ENCODE measurements at regions not wholly inside any gene's neighbourhood (a gene's known extent, or its start where the extent isn't known, plus 50 kb on each side); places are given as distances from the start of the nearest gene placed in this dataset.
"Not testable (repeated sequence)": the region's sequence is repeated elsewhere in the genome, so short reads cannot be mapped to it uniquely, and the experiment has no call there.

DNA sequence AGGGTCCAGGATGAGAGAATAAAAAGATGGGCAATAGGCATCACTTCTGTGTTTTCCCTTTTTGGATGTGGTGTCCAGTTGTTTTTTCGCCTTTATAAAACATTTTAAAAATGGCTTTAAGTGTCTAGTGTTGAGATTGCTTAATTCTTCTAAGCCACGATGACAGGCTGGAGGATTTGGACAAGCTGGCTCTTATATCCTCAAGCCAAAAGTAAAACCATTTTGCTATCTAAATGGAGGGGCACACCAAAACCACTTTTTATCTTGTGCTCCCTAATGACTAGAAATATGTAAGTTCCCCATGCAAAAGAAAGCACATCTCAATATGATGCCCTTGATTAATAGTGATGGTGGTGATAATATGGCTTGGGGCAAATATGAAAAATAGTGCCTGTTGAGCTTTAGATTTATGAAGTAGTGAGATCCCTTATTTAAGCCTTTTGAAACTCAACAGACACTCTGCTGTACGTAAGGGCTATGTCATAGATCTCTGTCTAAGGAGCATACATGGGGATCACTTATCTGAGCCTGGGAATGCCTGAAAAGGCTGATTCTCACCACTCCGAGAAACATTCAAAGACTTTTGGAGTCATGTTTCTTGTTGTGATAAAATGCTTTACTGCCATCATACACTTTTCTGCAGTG, 185.5 kb downstream of the KCNS3 start:
- no peak for DNase-seq

DNA sequence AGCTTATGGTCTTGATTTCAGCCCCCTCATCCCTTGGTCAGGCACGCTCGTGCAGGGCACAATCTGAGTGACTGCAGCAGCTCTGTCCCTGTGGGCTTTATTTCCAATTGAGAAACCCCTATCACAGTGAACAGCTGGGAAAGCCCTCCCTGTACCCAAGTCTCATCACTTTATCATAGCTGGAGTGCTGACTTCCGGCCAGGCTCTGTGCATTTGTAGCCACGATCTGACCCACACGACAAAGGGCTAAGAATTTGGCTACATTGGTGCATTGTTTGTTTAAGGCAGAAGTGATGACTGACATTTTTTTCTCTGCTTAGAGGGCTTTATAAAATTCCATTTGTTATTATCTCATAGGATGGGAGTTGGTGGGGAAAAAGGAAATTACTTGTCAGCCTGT, 184.4 kb downstream of the KCNS3 start:
- no peak for DNase-seq

DNA sequence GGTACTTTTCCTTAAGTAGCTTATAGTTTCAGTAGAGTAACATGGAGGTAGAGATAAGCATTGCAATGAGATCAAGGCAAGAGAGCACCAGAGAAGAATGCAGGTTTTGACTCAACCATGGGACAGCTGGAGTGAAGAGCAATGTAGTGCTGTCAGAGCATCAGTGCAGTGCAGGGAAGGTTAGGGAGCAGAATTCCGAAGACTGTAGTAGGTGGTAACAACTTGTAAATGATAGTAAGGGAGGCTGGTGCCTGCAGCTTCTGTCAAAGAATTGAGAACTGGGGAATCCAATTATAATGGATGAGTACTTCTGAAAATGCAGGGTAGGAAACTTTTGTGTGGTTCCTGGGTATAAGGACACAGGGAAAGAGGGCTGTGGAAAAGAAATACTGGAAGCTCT, 183.2 kb downstream of the KCNS3 start:
- DNase-seq: no peak

DNA sequence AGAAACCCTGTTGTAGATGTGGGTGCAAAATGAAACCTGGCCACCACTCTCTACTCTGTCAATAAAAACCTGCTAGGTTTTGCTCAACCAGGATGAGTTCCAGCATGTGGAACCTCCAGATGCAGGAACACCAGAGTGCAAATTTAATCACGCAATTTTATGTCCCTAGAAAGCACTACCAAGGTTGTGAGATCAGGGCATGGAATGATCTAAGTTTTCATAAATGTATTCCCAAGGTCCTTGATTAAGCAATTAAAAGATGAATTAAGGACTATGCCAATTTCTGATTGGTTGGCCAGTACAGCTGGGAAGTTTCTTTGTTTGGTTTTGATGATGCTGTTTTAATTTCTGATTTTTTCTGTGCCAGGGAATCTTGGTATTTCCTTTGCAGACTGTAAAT, 179.2 kb downstream of the KCNS3 start:
- DNase-seq: no peak

DNA sequence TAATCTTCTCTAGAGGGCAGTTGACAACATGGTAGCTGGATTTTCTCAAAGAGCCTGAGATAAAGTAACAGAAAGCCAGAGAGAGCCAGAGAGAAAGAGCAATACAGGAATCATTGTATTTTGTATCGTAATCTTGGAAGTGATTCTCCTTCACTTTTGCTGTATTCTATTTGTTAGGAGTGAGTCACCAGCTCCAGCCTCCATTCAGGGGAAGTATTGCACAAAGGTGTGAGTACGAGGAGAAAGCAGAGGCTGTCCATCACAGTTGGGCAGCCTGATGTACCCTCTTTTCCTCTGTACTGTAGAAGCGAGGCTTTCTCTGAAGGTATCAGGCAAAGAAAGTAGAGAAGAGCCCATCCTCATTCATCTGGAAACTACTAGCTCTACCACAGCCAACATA, 176.8 kb downstream of the KCNS3 start:
- no peak for DNase-seq

DNA sequence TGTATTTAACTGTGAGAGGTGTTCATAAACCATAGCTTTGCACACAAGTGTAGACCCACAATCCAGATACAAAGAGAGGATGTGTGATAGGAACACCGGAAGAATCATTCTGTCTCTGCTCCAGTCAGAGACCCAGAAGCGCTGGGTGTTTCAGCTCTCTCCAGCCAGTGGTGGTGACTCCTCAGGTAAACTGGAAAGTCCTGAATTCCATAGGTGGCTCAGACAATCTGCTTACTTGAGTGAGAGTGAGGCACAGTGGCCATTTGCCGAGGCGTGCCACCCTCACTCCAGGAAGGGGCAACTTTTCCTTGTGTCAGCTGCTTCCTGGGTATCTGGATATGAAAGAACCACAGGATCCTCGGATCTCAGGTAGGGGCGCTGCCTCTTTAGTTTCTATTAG, 171.5 kb downstream of the KCNS3 start:
- no peak for DNase-seq

DNA sequence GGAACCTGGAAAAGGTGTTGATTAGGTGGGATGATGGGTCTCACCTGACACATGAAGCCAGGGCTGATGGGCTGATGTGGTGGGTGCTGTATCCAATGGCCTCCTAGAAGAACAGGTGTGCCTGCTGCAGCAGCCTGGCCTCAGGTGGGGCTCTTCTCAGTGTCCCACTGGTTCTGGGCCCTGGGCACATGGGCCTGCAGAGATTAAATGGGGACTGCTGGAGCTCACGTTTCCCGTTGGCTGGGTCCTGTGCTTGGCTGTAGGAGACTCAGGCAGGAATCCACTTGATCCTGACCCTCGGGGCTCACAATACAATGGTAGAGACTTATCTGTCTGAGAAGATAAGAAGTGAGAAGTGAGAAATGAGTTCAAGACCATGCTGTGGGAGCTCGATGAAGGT, 170.9 kb downstream of the KCNS3 start:
- no peak for DNase-seq

DNA sequence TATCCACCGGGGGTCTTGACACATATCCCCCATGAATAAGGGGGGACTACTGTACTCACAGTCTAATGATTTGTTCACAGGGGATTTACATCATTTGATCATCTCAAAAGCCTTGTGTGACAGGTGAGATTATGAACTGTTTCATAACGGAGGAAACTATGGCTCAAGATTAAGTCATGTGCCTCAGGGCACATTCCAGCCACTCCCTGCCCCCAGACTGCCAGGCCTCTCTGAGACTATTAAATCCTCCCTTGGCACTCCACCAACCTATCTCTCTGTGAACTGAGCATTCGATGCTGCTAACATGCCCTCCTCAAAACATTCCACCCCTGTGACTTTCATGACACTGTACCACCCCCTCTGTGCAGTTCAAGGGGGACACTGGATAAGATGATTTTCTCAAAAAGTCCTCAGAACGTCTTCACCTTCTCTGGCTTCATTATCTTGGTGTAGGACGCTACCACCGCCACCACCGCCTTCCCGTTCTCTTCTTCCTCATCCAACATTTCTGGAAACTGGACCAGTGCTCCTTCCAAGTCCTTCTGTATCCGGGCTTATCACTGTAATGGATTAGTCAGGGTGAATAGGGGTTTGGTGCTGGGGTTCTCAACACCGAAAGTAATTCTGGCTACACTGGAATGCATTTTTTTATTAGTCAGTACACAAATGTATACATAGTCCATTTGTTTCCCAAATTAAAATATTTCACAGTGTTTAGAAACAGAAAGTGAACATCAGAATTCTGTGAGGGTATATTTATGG, 169.6 kb downstream of the KCNS3 start:
- peak; percentile 40 for DNase-seq

DNA sequence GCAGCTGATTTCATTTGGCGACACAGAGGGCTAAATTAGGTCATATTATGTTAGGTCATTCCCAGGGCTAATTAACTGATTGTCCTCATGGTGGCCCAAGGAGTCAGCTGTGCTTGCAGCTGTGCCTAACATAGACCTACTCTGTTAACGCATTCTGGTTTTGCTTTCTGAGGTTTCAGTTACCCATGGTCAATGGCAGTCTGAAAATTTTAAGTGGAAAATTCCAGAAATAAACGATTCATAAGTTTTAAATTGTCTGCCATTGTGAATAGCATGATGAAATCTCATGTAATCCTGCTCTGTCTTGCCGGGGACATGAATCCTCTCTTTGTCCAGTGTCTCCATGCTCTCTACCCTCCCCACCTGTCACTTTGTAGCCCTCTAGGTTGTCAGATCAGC, 168.7 kb downstream of the KCNS3 start:
- DNase-seq: no peak

DNA sequence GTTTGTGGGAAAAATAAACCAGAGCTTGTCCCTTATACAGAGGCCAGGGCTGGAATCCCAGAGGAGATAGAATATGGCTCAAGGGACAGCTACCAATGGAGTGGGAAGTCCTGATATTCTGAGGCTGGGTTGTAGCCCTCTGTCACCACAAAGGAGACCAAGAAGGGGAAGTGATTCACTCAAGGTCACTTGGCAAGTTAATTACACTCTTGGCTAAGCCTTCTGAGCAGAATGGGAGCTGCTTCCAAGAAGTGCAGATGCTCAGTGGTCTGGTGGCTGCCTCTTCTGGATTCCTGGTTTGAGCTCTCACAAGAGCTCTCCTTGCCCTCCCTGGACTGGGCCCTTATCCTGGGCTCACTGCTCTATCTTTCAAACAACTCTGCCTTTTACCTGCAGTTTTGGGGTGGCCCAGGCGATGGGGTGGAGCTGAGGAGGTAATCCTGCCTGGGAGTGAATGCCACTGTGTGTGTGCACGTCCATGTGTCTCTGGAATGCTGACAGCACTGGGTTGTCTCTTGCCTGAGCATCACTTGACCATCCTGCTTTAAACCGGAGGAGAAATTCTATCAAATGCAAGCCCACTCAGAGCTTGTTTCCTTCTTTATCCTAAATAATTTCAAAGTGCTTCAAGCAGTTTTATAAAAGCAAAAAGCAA, 168.2 kb downstream of the KCNS3 start:
- peak; percentile 10 for DNase-seq

DNA sequence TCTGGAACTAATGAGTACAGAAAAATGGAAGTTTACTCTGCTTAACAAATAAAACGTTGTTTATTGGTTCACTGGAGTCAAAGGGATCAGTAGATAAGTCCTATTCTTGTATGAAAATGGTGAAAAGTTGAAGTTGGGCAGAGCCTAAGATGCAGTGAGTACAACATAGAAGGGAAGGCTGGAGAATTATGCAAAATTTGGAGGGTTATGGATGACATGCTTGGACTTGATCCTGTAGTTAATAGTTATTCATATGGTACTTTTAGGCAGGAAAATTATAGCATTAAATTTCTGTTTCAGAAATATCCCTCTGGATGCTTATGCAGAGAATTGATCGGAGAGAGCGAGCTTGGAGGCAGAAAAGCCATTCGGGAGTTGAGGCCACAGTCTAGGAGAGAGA, 167.6 kb downstream of the KCNS3 start:
- DNase-seq: no peak

DNA sequence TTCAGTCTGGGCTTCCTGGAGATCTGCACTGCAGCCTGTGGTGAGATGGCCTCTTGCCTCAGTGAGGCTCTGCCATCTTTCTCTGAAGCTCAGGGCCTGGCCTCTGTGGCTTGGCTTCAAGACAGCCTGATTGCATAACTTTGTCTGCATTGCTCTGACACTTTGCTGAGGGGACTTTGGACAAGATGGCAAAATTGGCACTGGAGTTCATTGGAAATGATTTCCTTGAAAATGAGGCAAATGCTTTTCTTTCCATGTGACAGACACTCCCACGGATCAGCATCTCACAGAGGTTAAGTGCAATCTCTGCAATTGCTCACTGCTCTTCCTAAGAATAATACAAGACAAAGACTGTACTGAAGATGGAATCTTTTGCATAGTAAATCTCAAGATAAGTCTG, 166.8 kb downstream of the KCNS3 start:
- DNase-seq: no peak

DNA sequence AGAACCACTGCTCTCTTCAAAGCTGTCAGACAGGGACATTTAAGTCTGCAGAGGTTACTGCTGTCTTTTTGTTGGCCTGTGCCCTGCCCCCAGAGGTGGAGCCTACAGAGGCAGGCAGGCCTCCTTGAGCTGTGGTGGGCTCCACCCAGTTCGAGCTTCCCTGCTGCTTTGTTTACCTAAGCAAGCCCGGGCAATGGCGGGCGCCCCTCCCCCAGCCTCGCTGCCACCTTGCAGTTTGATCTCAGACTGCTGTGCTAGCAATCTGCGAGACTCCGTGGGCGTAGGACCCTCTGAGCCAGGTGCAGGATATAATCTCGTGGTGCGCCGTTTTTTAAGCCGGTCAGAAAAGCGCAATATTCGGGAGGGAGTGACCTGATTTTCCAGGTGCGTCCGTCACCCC, 138.9 kb downstream of the KCNS3 start:
- not testable (repeated sequence) for DNase-seq

DNA sequence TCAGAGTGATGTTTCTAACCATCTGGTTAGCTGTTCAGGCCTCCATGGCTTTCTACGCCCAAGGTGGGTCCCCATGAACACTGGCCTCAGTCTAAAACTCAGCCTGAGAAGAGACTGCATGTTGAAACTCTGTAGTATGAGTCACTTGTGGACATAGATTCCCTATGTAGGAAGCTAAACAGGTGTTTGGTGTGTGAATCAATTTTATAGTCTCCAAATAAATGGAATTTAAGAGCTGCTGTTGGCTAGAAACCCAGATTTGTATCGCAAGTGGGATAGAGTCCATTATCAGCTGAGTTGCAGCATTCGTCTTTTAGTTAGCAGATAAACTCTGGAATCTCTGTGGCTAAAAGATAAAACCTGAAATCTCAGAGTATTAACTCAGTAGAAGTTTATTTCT, 131.4 kb downstream of the KCNS3 start:
- DNase-seq: no peak

DNA sequence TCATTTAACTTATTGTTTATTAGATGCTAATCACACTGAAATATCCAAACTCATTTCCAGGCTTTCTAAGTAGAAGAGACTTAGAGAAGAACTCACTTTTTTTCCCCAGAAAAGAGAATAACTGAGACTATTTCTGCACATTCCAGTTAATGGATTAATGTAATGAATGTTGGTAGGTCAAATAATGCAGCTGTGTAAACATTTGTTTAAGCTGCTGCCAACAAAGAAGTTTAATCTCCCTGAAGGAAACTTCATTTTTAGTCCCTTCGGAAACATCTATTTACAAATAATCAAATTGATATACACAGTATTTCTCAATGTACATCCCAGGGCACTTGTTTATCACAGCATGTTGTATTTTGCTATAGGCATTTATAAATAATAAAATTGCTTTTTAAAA, 126.9 kb downstream of the KCNS3 start:
- DNase-seq: no peak

DNA sequence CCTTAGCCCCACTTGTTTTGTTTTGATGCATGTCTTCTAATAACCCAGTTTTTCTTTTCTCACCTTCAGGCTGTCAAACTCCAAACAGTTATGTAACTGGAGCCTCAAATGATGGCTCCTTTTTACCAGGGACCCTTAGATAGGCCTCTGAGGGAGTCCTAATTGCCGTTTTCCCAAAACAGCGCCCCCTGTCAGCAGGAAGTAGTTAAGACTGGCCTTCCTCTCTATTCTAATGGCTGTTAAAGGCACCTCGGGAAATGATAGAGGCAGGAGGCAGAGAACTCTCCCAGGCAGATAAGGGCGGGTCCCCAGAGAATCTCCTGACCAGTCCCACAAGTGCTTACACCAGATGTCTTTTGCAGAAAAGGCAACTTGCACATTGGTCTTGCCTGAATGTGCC, 123.2 kb downstream of the KCNS3 start:
- no peak for DNase-seq

DNA sequence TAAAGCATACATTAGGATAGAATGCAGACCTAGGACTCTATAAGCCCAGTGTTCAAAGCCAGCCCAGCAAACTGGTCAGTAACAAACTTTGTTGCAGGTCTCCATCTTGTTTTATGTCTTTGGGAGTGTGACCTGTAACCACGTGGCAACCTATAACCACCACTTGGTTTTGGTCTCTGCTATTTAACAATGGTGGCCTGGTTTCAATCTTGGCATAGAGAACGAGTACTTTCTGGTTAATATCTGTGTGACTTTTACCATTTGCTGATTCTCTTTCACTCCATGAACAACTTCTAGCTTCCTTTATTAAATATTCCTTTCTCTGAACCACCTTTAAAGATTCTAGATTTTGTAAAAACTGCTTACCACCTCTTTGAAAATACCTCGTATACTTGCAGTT, 118.5 kb downstream of the KCNS3 start:
- DNase-seq: no peak

DNA sequence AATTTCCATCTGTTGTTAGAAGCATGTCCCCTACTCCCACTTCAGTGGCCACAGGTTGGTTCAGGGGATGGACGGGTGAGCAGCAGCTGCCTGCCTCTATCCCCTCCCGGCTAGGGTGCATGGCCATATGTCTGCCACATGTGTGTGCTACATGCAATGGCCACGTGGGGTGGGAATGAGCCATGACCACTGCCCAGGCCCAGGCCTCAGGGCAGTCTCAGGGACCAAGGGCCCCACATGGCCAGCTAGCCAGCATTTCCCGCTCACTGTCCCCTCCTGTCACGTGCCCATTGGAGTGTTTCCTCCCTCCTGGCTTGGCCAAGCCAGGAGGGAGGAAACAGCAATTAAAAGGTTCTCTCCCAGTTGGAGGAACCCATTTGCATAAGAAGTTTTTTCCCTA, 117.1 kb downstream of the KCNS3 start:
- DNase-seq: no peak

Data from fibroblast of skin of right quadriceps (primary cell).